PC-3 (cell line): ENCODE measurements at regions not wholly inside any gene's neighbourhood (a gene's known extent, or its start where the extent isn't known, plus 50 kb on each side); places are given as distances from the start of the nearest gene placed in this dataset.
"Not testable (repeated sequence)": the region's sequence is repeated elsewhere in the genome, so short reads cannot be mapped to it uniquely, and the experiment has no call there.

Source experiments
- ATAC-seq: fragments of 200-7000 bp; cut with Tn5 transposase; 2 replicates; pipeline ENCODE4 v1.9.1; 2020; ENCODE audit warnings: mild to moderate bottlenecking, moderate library complexity
- BruUV-seq: library from RNA; stranded (reverse); fragments of 400-500 nt; replicated peaks from 2 replicates; lab custom pipeline; 2021; lab: Mats Ljungman, UMichigan
- CTCF ChIA-PET: fragments of 300-600 bp; sonication (Branson Sonifier 250); formaldehyde crosslinking; loops from one replicate; lab custom pipeline; 2022; ENCODE audit warnings: antibody characterized with exemption; lab: Charles Lee
- POLR2A ChIA-PET: fragments of 300-600 bp; sonication (Branson Sonifier 250); formaldehyde crosslinking; loops from one replicate; lab custom pipeline; 2022; ENCODE audit warnings: antibody characterized with exemption; ENCODE audit not compliant: unreplicated experiment; lab: Charles Lee
- DNase-seq: peaks from one replicate; pipeline ENCODE4 v3.0.0-alpha.2; 2015
- H2AFZ ChIP-seq: fragments of 300-600 bp; sonication (generic); 2 replicates; pipeline ENCODE4 v1.6.0; 2016; ENCODE audit warnings: antibody characterized with exemption, low read length
- H3F3A ChIP-seq: fragments of 300-600 bp; sonication (generic); one replicate; pipeline ENCODE4 v1.6.0; 2017; ENCODE audit warnings: antibody characterized with exemption, low read length, control low read depth, mild to moderate bottlenecking; ENCODE audit not compliant: unreplicated experiment
- H3K27ac ChIP-seq: fragments of 300-600 bp; sonication (generic); 2 replicates; pipeline ENCODE4 v1.5.1; 2016; ENCODE audit warnings: mild to moderate bottlenecking, low read length
- H3K27me3 ChIP-seq: fragments of 300-600 bp; sonication (generic); 2 replicates; pipeline ENCODE4 v1.6.1; 2016; ENCODE audit warnings: low read length, mixed read lengths
- H3K36me3 ChIP-seq: fragments of 300-600 bp; sonication (generic); 2 replicates; pipeline ENCODE4 v1.6.1; 2016; ENCODE audit warnings: low read depth, mixed run types, low read length, mixed read lengths
- H3K4me1 ChIP-seq: fragments of 300-600 bp; sonication (generic); 2 replicates; pipeline ENCODE4 v1.5.1; 2016; ENCODE audit warnings: low read length; ENCODE audit not compliant: insufficient read depth
- H3K4me2 ChIP-seq: fragments of 300-600 bp; sonication (generic); 2 replicates; pipeline ENCODE4 v1.6.0; 2016; ENCODE audit warnings: low read length
- H3K4me3 ChIP-seq: fragments of 300-600 bp; sonication (generic); 2 replicates; pipeline ENCODE4 v1.5.1; 2016; ENCODE audit warnings: mild to moderate bottlenecking, low read length, mixed read lengths
- H3K79me2 ChIP-seq: fragments of 300-600 bp; sonication (generic); 2 replicates; pipeline ENCODE4 v1.6.1; 2017; ENCODE audit warnings: low read length, mixed read lengths
- H3K9ac ChIP-seq: fragments of 300-600 bp; sonication (generic); 2 replicates; pipeline ENCODE4 v1.6.0; 2016; ENCODE audit warnings: mild to moderate bottlenecking, low read length
- H3K9me2 ChIP-seq: fragments of 300-600 bp; sonication (generic); replicated peaks from 2 replicates; pipeline ENCODE4 v1.6.1; 2016; ENCODE audit warnings: mixed run types, low read length, mixed read lengths
- H3K9me3 ChIP-seq: fragments of 300-600 bp; sonication (generic); 2 replicates; pipeline ENCODE4 v1.6.1; 2016; ENCODE audit warnings: low read length, mixed read lengths
- H4K20me1 ChIP-seq: fragments of 300-600 bp; sonication (generic); 2 replicates; pipeline ENCODE4 v1.6.1; 2016; ENCODE audit warnings: low read length, mixed read lengths
- CTCF ChIP-seq: fragments of 300-600 bp; sonication (generic); conservative IDR thresholded peaks from 2 replicates; pipeline ENCODE4 v1.5.1; 2017; ENCODE audit warnings: antibody characterized with exemption, low read depth, mild to moderate bottlenecking, low read length
- EZH2 ChIP-seq: fragments of 300-600 bp; sonication (generic); IDR thresholded peaks from one replicate; pipeline ENCODE4 v1.6.1; 2017; ENCODE audit warnings: antibody characterized with exemption, mild to moderate bottlenecking, low read length; ENCODE audit not compliant: unreplicated experiment
- EZH2phosphoT487 ChIP-seq: fragments of 300-600 bp; sonication (generic); IDR thresholded peaks from 2 replicates; pipeline ENCODE4 v1.6.1; 2018; ENCODE audit warnings: mild to moderate bottlenecking, antibody characterized with exemption, low read length, borderline replicate concordance
- intact Hi-C: fragments of 100-400 bp; cut with micrococcal nuclease; formaldehyde crosslinking; loops from 2 replicates; pipeline ENCODE4 v1.9.0; 2023

- TF ChIP-seq EZH2 (no peak), CTCF (no peak), EZH2phosphoT487 (no peak)
- H3K27me3 ChIP-seq: peaks cover 18% of the 10 kb centered on the region
- H3K4me3 ChIP-seq: no peak overlapping the region
- no peaks in the 10 kb centered on the region for H4K20me1 ChIP-seq
- no peaks in the 10 kb centered on the region for H3K9me3 ChIP-seq
- no peaks in the 10 kb centered on the region for H3F3A ChIP-seq
- ChIA-PET POLR2A (no interaction called here), CTCF (no interaction called here)
- H3K27ac ChIP-seq: no peak overlapping the region
- H3K36me3 ChIP-seq: no peaks in the 10 kb centered on the region
- BruUV-seq: no TSS peak
- intact Hi-C loops: no loop called here
- no peak overlapping the region for H2AFZ ChIP-seq
- no peaks in the 10 kb centered on the region for H3K9me2 ChIP-seq
- H3K9ac ChIP-seq: no peak overlapping the region
- no peaks in the 10 kb centered on the region for H3K4me1 ChIP-seq
- no peaks in the 10 kb centered on the region for H3K79me2 ChIP-seq
- DNase-seq (no peak), ATAC-seq (no peak)
- no peak overlapping the region for H3K4me2 ChIP-seq
Observed at GRCh38 chrX:3176439-3176820, 135.2 kb downstream of the ARSF start.

DNA sequence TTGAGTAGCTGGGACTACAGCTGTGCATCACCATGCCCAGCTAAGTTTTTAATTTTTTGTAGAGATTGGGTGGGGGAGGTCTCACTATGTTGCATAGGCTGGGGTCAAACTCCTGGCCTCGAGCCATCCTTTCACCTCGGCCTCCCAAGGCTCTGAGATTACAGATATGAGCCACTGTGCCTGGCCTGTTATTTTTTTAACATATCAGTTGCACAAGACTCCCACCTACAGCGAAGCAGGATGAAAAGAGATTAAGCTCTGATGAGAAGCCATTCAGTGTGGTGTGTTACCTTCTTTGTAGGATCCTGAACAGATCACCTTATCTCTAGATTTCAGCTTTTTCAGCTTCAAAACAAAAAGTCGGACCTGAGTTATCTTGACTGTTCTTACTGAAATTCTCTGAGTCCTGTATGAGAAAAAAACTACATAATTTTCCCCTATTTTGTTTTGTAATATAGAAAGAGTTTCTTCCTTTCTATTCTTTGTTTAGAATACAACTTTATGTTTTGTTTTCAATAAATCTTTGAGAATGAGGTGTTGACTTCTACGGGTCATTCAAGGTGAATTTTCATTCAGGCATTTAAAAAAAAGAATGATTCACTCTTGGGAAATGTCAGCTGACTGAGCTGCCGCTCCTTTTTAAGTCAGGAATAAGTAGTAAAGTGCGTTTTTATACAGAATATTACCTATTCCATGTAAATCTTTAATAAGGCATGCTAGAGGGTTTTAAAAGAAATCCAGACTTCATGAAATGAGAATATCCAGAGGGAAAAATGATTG is 134.6 kb downstream of the ARSF start:
- H3K4me1 ChIP-seq: no peaks in the 10 kb centered on the region
- no peaks in the 10 kb centered on the region for H3K9me3 ChIP-seq
- ChIA-PET CTCF (no interaction called here), POLR2A (no interaction called here)
- H3F3A ChIP-seq: no peaks in the 10 kb centered on the region
- intact Hi-C loops: no loop called here
- peaks cover 18% of the 10 kb centered on the region for H3K27me3 ChIP-seq
- H3K4me3 ChIP-seq: no peak overlapping the region
- no peak overlapping the region for H3K4me2 ChIP-seq
- no peak overlapping the region for H3K27ac ChIP-seq
- H3K79me2 ChIP-seq: no peaks in the 10 kb centered on the region
- no peak for ATAC-seq
- DNase-seq: no peak
- no peak overlapping the region for H2AFZ ChIP-seq
- no TSS peak for BruUV-seq
- TF ChIP-seq CTCF: no peak
- H3K9me2 ChIP-seq: no peaks in the 10 kb centered on the region
- no peaks in the 10 kb centered on the region for H4K20me1 ChIP-seq
- H3K36me3 ChIP-seq: no peaks in the 10 kb centered on the region
- no peak overlapping the region for H3K9ac ChIP-seq

GRCh38 chrX:3172156-3172555 is 130.9 kb downstream of the ARSF start:
- POLR2A ChIA-PET, H3F3A ChIP-seq, H3K27ac ChIP-seq, H3K9ac ChIP-seq, H3K9me3 ChIP-seq, CTCF ChIA-PET, DNase-seq, H3K4me2 ChIP-seq, H2AFZ ChIP-seq, H3K4me1 ChIP-seq, H3K4me3 ChIP-seq, intact Hi-C loops, H3K9me2 ChIP-seq, BruUV-seq, H3K36me3 ChIP-seq, H4K20me1 ChIP-seq, ATAC-seq, H3K79me2 ChIP-seq: not testable (repeated sequence)
- peaks cover 25% of the 10 kb centered on the region for H3K27me3 ChIP-seq
